Astrocyte of the spinal cord (primary cell): ENCODE measurements at regions not wholly inside any gene's neighbourhood (a gene's known extent, or its start where the extent isn't known, plus 50 kb on each side); places are given as distances from the start of the nearest gene placed in this dataset.
A peak's percentile ranks its signal among the peaks of the same experiment; 100 is the strongest.

Source experiments
- DNase-seq: peaks from one replicate; pipeline ENCODE4 v3.0.0; 2011; ENCODE audit warnings: low read depth, low spot score
- H3K4me3 ChIP-seq: 2 replicates; pipeline ENCODE4 v1.5.1; 2011; ENCODE audit warnings: low read depth, mild to moderate bottlenecking, low read length, moderate library complexity
- CTCF ChIP-seq: IDR thresholded peaks from 2 replicates; pipeline ENCODE4 v1.5.1; 2012; ENCODE audit warnings: low read depth, mild to moderate bottlenecking, low read length, inconsistent platforms
- in situ Hi-C: cut with HindIII; loops from 2 replicates; pipeline ENCODE4 v1.10.0; 2017; ENCODE audit warnings: low sequenced_read_pairs

DNA sequence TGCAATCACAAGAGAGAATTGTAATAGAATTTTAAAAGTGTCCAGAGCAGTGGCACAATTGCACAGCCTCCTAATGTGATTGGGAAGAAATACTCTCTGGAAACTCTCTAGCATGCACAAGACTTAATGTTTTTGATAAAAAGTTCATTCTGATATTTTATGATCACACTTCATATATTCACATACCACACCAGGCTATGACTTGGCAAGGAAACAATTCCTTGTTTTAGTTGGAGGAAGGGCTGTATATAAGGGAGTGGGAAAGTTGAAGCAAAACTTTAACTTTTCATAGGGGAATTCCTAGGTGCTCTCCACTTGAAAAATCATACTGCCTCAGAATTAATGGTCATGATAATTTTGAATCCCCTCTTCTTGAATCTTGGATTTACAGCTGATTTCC lies 61.5 kb upstream of the ASB17 start:
- TF ChIP-seq CTCF: no peak
- in situ Hi-C loops: no loop called here
- DNase-seq: no peak
- no peak overlapping the region for H3K4me3 ChIP-seq

GRCh38 chr1:75996196-75996595 lies 64.0 kb upstream of the ASB17 start:
- in situ Hi-C loops: no loop called here
- no peak for DNase-seq

DNA sequence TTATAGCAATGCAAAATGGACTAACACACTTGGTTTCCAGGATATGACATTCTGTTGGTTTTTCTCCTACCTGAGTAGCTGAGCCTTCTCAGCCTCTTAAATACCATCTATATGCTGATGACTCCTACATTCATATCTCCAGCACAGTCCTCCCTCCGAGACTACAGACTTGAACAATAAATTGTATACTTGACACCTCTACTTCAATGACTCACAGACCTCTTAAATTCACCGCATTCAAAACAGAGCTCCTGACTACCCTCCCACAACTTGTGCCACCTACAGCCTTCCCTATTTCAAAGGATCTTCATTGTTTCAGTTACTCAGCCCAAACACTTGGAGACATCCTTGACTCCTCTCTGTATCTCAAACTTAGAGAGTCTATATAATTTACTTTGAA lies 66.8 kb upstream of the ASB17 start:
- in situ Hi-C loops: no loop called here
- no peak for DNase-seq
- no peak for TF ChIP-seq CTCF
- H3K4me3 ChIP-seq: no peak overlapping the region

More at GRCh38 chr1:75996196-75996595, 64.0 kb upstream of the ASB17 start:
- no peak for TF ChIP-seq CTCF
- H3K4me3 ChIP-seq: no peak overlapping the region

GRCh38 chr1:76003946-76004345 lies 70.6 kb upstream of the ST6GALNAC3 start:
- TF ChIP-seq CTCF: no peak
- in situ Hi-C loops: no loop called here
- no peak overlapping the region for H3K4me3 ChIP-seq
- no peak for DNase-seq

GRCh38 chr1:76005765-76006164 lies 68.8 kb upstream of the ST6GALNAC3 start:
- in situ Hi-C loops: no loop called here
- DNase-seq: no peak
- no peak overlapping the region for H3K4me3 ChIP-seq
- no peak for TF ChIP-seq CTCF

DNA sequence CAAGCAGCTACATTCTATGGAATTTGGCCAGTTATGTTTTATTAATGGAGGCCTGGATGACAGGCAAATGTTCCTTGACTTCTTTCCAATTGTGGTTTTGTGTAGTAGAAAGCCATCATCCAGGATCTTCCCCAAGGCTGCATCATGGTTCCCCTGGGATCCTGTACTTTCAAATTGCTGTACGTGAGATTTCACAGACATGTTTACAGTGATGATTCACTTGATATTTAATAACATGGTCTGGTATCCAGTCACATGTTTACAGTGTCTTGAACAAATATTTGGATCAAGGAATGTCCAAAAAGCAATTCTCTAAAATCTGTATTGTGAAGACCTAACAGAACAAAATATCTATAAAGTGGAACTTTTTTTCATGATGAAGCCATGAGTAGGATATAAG lies 68.3 kb upstream of the ST6GALNAC3 start:
- DNase-seq: peak; percentile 6
- no peak overlapping the region for H3K4me3 ChIP-seq
- no peak for TF ChIP-seq CTCF
- in situ Hi-C loops: no loop called here

DNA sequence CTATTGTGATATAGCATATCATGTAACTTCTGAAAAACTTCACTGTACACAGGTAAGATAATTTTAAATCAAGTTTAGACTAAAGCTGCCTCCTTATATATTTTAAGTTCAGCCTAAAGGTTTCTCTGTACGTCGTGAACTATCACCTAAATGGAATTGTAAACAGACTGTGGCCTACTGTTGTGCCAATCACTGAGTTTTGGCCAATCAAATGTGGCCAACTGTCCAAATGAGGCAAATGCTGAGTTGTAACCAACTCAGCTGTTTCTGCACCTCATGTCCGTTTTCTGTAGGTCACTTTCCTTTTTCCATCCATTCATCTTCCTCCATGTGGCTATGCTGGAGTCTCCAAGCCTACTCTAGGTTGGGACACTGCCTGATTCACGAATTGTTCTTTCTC lies 63.7 kb upstream of the ST6GALNAC3 start:
- H3K4me3 ChIP-seq: no peak overlapping the region
- no peak for DNase-seq
- TF ChIP-seq CTCF: no peak
- in situ Hi-C loops: no loop called here
